ENCODE measurements at regions not wholly inside any gene's neighbourhood (a gene's known extent, or its start where the extent isn't known, plus 50 kb on each side); places are given as distances from the start of the nearest gene placed in this dataset.

- TF ChIP-seq CTCF (conservative IDR thresholded peaks at IDR 0.05 in 1 of 2, IDR thresholded peaks at IDR 0.05 in 1 of 2; ENCODE audit: low read depth in 1 of 2, low read length in 2 of 2) (no peak), EZH2 (IDR thresholded peaks at IDR 0.05; ENCODE audit: low read length, missing control alignments) (no peak)
Measured at GRCh38 chr16:55171241-55171640, 152.8 kb upstream of the IRX6 start.

All from fibroblast of lung (primary cell).